Omental fat pad (tissue), 3 donors: ENCODE measurements at regions not wholly inside any gene's neighbourhood (a gene's known extent, or its start where the extent isn't known, plus 50 kb on each side); places are given as distances from the start of the nearest gene placed in this dataset.

Experiments used
- ATAC-seq: fragments of 150-250 bp; one replicate; pipeline ENCODE4 v1.9.1; 2016; ENCODE audit warnings: mild to moderate bottlenecking, moderate library complexity; ENCODE audit not compliant: low FRiP score
- DNase-seq: peaks from one replicate; pipeline ENCODE4 v3.0.0-alpha.2; 2019; ENCODE audit warnings: low spot score
- CTCF ChIP-seq, 3 donors: fragments of 450-650 bp; IDR thresholded peaks; one replicate each; pipeline ENCODE4 v1.5.1; 2016 to 2017; ENCODE audit warnings: antibody characterized with exemption in 3 of 3, mild to moderate bottlenecking in 3 of 3, moderate library complexity in 2 of 3

GRCh38 chr4:71962622-71963264, 69.1 kb upstream of the NPFFR2 start:
- DNase-seq: no peak
- no peak for TF ChIP-seq CTCF (IDR thresholded peaks at IDR 0.05)
- no peak for ATAC-seq

- no peak for TF ChIP-seq CTCF (IDR thresholded peaks at IDR 0.05)
- peak; percentile 71 for ATAC-seq
- no peak for DNase-seq
Observed at GRCh38 chr4:71974681-71975080, 57.1 kb upstream of the NPFFR2 start.

GRCh38 chr4:71976523-71976922, 55.3 kb upstream of the NPFFR2 start:
- no peak for DNase-seq
- no peak for ATAC-seq
- TF ChIP-seq CTCF (IDR thresholded peaks at IDR 0.05): no peak

- no peak for ATAC-seq
- TF ChIP-seq CTCF (IDR thresholded peaks at IDR 0.05): no peak
- no peak for DNase-seq
Observed at GRCh38 chr4:71978210-71978835, 53.5 kb upstream of the NPFFR2 start.

- DNase-seq (no peak), ATAC-seq (no peak)
- no peak for TF ChIP-seq CTCF (IDR thresholded peaks at IDR 0.05)
Observed at GRCh38 chr4:71980976-71981375, 50.8 kb upstream of the NPFFR2 start.
